H7 (cell line): ENCODE measurements at regions not wholly inside any gene's neighbourhood (a gene's known extent, or its start where the extent isn't known, plus 50 kb on each side); places are given as distances from the start of the nearest gene placed in this dataset.
"Not testable (repeated sequence)": the region's sequence is repeated elsewhere in the genome, so short reads cannot be mapped to it uniquely, and the experiment has no call there.

ENCODE experiments used
- DNase-seq: peaks from one replicate; pipeline ENCODE4 v3.0.0; 2012
- H3K27me3 ChIP-seq: 2 replicates; pipeline ENCODE4 v1.6.0; 2011; ENCODE audit warnings: mild to moderate bottlenecking, low read length; ENCODE audit not compliant: control insufficient read depth, insufficient read depth
- H3K36me3 ChIP-seq: replicated peaks from 2 replicates; pipeline ENCODE4 v1.5.1; 2011; ENCODE audit warnings: low read length; ENCODE audit not compliant: control insufficient read depth, insufficient read depth
- H3K4me3 ChIP-seq: 2 replicates; pipeline ENCODE4 v1.5.1; 2011; ENCODE audit warnings: low read depth, mild to moderate bottlenecking, control low read depth, low read length, moderate library complexity; ENCODE audit not compliant: insufficient read depth

- no peaks in the 10 kb centered on the region for H3K36me3 ChIP-seq
- H3K4me3 ChIP-seq, result no peak overlapping the region
- DNase-seq, result no peak
- no peaks in the 10 kb centered on the region for H3K27me3 ChIP-seq
Observed at GRCh38 chr18:5704847-5705246, 161.1 kb upstream of the EPB41L3 start.

- H3K4me3 ChIP-seq, H3K36me3 ChIP-seq, H3K27me3 ChIP-seq, DNase-seq: not testable (repeated sequence)
Observed at GRCh38 chr18:5702016-5702415, 158.2 kb upstream of the EPB41L3 start.

- H3K27me3 ChIP-seq, result no peaks in the 10 kb centered on the region
- H3K36me3 ChIP-seq, result no peaks in the 10 kb centered on the region
- H3K4me3 ChIP-seq, result no peak overlapping the region
- DNase-seq, result no peak
Observed at GRCh38 chr18:5693699-5694294, 150.0 kb upstream of the EPB41L3 start.

- no peaks in the 10 kb centered on the region for H3K36me3 ChIP-seq
- H3K4me3 ChIP-seq, result no peak overlapping the region
- H3K27me3 ChIP-seq, result no peaks in the 10 kb centered on the region
- DNase-seq, result peak; percentile 29
Observed at GRCh38 chr18:5678779-5679406, 135.1 kb upstream of the EPB41L3 start.

GRCh38 chr18:5678278-5678677 is 134.5 kb upstream of the EPB41L3 start:
- Histone ChIP-seq H3K36me3 (no peaks in the 10 kb centered on the region), H3K27me3 (no peaks in the 10 kb centered on the region), H3K4me3 (no peak overlapping the region)
- no peak for DNase-seq

GRCh38 chr18:5673616-5674015 is 129.8 kb upstream of the EPB41L3 start:
- DNase-seq, result no peak
- Histone ChIP-seq H3K36me3 (no peaks in the 10 kb centered on the region), H3K4me3 (no peak overlapping the region), H3K27me3 (no peaks in the 10 kb centered on the region)

GRCh38 chr18:5669585-5669984 is 125.8 kb upstream of the EPB41L3 start:
- Histone ChIP-seq H3K27me3 (no peaks in the 10 kb centered on the region), H3K4me3 (no peak overlapping the region), H3K36me3 (no peaks in the 10 kb centered on the region)
- DNase-seq, result no peak

- no peaks in the 10 kb centered on the region for H3K36me3 ChIP-seq
- DNase-seq, result no peak
- no peaks in the 10 kb centered on the region for H3K27me3 ChIP-seq
- no peak overlapping the region for H3K4me3 ChIP-seq
Observed at GRCh38 chr18:5668087-5668715, 124.4 kb upstream of the EPB41L3 start.

- no peaks in the 10 kb centered on the region for H3K27me3 ChIP-seq
- DNase-seq, result no peak
Observed at GRCh38 chr18:5667356-5667755, 123.6 kb upstream of the EPB41L3 start.

GRCh38 chr18:5662586-5663090 is 118.8 kb upstream of the EPB41L3 start:
- no peak for DNase-seq
- no peaks in the 10 kb centered on the region for H3K27me3 ChIP-seq
- H3K4me3 ChIP-seq, result no peak overlapping the region
- no peaks in the 10 kb centered on the region for H3K36me3 ChIP-seq

More at GRCh38 chr18:5667356-5667755, 123.6 kb upstream of the EPB41L3 start:
- H3K4me3 ChIP-seq, result no peak overlapping the region
- H3K36me3 ChIP-seq, result no peaks in the 10 kb centered on the region

GRCh38 chr18:5661179-5661578 is 117.4 kb upstream of the EPB41L3 start:
- DNase-seq, result no peak

GRCh38 chr18:5653802-5654201 is 110.0 kb upstream of the EPB41L3 start:
- H3K27me3 ChIP-seq, result no peaks in the 10 kb centered on the region
- no peak for DNase-seq
- H3K4me3 ChIP-seq, result no peak overlapping the region
- no peaks in the 10 kb centered on the region for H3K36me3 ChIP-seq

More at GRCh38 chr18:5661179-5661578, 117.4 kb upstream of the EPB41L3 start:
- H3K27me3 ChIP-seq, result no peaks in the 10 kb centered on the region
- no peak overlapping the region for H3K4me3 ChIP-seq
- no peaks in the 10 kb centered on the region for H3K36me3 ChIP-seq

- no peaks in the 10 kb centered on the region for H3K27me3 ChIP-seq
- no peak for DNase-seq
- no peaks in the 10 kb centered on the region for H3K36me3 ChIP-seq
- no peak overlapping the region for H3K4me3 ChIP-seq
Observed at GRCh38 chr18:5651736-5652135, 107.9 kb upstream of the EPB41L3 start.

GRCh38 chr18:5649439-5649838 is 105.6 kb upstream of the EPB41L3 start:
- DNase-seq, result no peak
- Histone ChIP-seq H3K27me3 (no peaks in the 10 kb centered on the region), H3K36me3 (no peaks in the 10 kb centered on the region), H3K4me3 (no peak overlapping the region)

- no peaks in the 10 kb centered on the region for H3K36me3 ChIP-seq
- H3K27me3 ChIP-seq, result no peaks in the 10 kb centered on the region
- H3K4me3 ChIP-seq, result no peak overlapping the region
- DNase-seq, result no peak
Observed at GRCh38 chr18:5646739-5647138, 102.9 kb upstream of the EPB41L3 start.
